HG02610 (cell line): ENCODE measurements at regions not wholly inside any gene's neighbourhood (a gene's known extent, or its start where the extent isn't known, plus 50 kb on each side); places are given as distances from the start of the nearest gene placed in this dataset.
"Not testable (repeated sequence)": the region's sequence is repeated elsewhere in the genome, so short reads cannot be mapped to it uniquely, and the experiment has no call there.

Experiments used
- ATAC-seq: cut with Tn5 transposase; IDR thresholded peaks from one replicate; pipeline ENCODE4 v1.9.1; 2021; ENCODE audit warnings: mild to moderate bottlenecking, moderate library complexity; ENCODE audit not compliant: unreplicated experiment

DNA sequence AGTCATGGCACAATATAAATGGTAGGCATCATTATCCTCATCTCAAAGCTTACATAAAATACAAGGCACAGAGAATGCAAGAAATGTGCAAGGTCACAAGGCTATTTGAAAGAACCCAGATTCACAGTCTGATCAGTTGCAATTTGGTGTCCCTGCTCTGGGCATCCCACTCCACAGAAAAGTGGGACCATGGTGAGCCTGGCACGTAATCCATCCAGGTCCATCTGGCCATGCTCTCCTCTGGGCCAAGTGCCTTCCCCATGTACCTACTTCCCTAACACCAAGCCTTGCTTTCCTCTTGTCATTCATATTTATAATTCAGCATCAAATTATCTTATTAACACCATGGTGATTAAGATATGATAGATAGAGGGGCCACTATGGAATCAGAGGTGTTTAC is 390.0 kb downstream of the CDH11 start:
- no peak for ATAC-seq

DNA sequence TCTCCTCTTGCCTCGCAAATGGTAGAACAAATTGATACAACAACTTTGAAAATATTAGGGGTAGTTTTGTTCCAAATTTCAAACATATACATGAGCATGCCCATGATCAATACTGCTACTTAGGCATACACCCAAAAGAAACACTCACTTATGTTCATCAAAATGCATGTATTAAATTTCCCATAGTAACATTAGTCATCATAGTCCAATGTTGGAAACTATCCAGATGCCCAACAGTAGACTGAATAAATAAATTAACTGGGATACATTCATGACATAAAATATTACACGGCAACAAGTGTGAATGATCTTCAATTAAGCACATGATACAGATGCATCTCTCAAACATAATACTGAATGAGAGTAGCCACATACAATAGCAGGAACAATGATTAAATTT is 391.6 kb downstream of the CDH11 start:
- no peak for ATAC-seq

GRCh38 chr16:64724339-64724738 is 397.5 kb downstream of the CDH11 start:
- ATAC-seq = no peak

GRCh38 chr16:64718486-64718885 is 403.4 kb downstream of the CDH11 start:
- no peak for ATAC-seq

DNA sequence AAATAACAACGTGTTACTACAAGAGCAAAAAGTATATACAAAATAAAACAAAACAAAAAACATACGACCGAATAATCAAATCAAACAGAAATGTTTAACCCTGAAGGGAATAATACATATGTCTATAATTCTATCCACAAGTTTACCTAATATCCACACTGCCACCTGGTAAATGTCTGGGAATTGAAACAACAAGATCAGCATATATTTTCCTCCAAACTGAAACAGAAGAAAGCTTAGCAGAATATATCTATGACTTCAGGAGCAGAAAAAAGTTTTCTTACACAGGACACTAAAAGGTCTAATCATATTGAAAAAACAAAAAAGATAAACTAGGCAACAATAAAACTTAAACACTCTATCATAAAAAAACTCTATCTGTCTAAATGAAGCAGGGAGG is 404.0 kb downstream of the CDH11 start:
- no peak for ATAC-seq

DNA sequence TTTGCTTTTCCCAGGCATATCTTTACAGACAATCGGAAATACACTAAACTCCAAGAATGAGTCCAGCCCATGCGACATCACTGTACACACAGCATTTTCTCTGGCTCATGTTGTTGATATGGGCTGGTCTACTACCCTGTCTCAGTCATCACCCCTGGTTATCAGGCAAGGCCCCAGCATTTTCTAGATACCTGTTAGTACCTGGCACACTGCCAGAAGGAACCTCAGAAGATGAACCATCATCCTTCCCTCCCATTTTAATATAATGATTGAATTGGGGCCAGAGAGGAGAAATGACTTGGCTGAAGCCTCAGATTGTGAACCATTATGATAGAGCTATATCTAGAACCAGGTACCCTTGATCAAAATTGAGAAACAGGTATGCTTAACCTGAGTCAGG is 406.2 kb downstream of the CDH11 start:
- no peak for ATAC-seq

- no peak for ATAC-seq
Measured at GRCh38 chr16:64712026-64712425, 409.8 kb downstream of the CDH11 start.

- no peak for ATAC-seq
Measured at GRCh38 chr16:64711596-64711995, 410.3 kb downstream of the CDH11 start.

- no peak for ATAC-seq
Measured at GRCh38 chr16:64711026-64711425, 410.8 kb downstream of the CDH11 start.

GRCh38 chr16:64705443-64705842 is 416.4 kb downstream of the CDH11 start:
- no peak for ATAC-seq

DNA sequence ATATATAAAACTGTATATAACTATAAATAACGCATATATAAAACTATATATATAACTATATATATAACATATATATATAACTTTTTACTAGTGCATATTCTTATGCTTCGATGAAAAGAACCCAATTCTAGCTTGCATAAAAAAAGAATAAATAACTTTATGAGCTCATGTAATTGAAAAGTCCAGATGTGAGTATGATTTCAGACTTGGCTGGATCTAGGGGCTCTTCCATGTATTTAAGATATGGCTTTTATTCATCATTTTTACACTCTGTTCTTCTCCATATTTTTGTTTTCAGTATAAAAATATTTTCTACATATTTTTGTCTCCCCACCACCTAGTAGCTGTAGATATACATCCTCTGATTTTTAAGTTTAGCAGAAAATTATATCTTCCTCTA is 417.5 kb downstream of the CDH11 start:
- no peak for ATAC-seq

- no peak for ATAC-seq
Measured at GRCh38 chr16:64702415-64702814, 419.4 kb downstream of the CDH11 start.

DNA sequence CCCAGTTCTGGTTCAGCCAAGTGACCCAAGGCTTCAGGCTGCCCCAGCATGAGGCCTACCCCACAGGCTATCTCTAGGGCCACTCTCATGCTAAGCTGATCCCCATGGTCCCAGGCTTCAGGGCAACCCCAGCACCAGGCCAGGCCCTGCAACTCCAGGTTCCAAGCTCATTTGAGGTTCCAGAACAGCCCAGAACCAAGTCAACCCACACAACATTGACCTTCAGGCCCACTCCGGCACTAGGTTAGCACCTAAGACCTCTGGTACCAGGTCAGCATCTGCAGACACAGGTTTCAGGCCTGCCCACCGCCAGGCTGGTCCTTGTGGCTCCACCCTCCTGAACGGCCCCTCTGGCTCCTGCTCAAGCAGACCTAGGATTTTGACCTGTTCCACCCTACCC is 421.2 kb downstream of the CDH11 start:
- no peak for ATAC-seq

DNA sequence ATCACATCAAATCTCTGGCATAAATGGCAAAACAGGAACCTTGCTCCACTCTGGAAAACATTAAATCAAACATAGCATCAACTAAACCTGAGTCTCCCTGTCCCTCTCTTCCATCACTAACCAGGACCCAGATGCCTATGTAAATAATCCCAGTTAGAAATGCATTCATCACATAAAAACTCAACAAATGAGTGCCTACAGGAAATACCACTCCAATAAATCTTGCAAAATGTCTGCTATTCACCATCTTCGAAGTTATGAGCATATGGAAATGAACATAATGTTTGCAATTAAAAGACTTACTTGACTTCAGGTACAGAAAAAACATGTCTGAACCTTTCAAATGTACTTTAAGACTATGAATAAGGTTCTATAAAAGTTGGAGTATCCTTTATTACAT is 425.0 kb downstream of the CDH11 start:
- ATAC-seq = no peak

DNA sequence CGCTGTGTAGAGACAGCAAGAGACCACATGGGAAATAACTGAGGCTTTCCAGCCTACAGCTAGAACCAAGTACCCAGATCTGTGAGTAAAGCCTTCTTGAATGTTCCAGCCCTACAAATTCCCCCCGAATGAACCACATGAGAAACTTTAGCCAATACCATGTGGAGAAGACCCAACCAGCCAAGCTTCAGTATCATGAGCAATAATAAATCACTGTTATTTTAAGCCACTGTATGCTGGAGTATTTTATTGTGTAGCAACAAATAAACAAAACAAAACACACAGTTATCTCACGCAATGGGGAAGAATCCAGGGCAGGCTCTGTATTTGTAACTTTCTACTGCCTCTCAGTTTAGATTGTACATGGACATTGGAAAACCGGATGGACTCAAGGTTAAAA is 426.2 kb downstream of the CDH11 start:
- ATAC-seq = no peak

DNA sequence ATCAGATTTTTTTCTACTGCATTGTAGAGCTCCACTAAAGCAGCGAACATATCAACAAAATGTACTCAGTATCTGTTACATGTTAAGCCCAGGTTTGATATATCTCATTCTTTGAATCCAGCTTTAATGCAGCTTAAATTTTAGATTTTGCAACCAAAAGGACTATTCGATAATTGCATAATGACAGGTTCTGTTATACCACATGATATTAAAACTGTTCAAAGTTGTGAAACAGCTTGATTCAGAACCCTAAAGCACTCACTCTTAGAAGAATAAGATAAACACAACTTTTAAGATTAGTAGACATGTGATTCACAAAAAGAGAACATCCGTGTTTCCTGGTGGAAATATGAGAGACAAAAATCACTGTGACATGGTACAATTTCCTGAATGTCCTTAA is 427.9 kb downstream of the CDH11 start:
- ATAC-seq = no peak

- ATAC-seq = no peak
Measured at GRCh38 chr16:64687786-64688185, 434.1 kb downstream of the CDH11 start.

- ATAC-seq = no peak
Measured at GRCh38 chr16:64687123-64687522, 434.7 kb downstream of the CDH11 start.

DNA sequence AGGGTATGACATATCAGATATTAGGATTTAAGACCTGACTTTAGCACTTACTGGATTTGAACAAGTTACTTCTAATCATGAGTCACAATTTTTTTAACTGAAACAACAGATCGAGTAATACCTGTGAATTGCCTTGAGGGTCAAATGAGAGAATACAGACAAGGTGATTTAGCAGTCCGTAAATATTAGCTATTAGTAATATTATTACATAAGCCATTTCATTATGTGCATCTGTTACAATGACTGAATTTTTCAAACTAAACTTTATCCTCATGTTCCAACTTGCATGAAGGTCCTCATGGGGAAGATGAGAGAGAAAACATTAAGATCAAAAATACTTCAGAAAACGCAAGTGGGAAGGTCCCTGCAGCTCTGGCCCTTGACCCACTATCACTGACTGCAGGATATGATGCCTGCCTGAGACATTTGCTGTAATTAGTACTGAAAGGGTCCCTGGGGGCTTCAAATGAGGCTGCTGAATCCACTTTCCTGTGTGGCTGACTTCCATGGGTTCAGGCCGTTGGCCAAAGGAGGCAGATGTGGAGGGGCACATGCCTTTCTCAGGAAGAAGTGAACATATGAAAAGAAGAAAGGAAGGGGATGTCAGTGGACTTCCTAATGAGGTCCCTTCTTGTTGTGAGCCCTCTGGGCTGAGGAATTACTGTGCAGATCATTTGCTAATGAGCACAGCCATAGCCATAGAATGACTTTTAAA is 441.7 kb downstream of the CDH11 start:
- no peak for ATAC-seq

GRCh38 chr16:64669573-64669972 is 452.3 kb downstream of the CDH11 start:
- ATAC-seq = no peak

- no peak for ATAC-seq
Measured at GRCh38 chr16:64667334-64667877, 454.5 kb downstream of the CDH11 start.

DNA sequence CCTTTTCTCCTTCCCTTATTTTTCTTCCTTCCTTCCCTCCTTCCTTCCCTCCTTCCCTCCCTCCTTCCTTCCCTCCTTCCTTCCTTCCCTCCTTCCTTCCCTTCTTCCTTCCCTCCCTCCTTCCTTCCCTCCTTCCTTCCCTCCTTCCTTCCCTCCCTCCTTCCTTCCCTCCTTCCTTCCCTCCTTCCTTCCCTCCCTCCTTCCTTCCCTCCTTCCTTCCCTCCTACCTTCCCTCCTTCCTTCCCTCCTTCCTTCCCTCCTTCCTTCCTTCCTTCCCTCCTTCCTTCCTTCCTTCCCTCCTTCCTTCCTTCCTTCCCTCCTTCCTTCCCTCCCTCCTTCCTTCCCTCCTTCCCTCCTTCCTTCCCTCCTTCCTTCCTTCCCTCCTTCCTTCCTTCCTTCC is 459.6 kb downstream of the CDH11 start:
- ATAC-seq = not testable (repeated sequence)

DNA sequence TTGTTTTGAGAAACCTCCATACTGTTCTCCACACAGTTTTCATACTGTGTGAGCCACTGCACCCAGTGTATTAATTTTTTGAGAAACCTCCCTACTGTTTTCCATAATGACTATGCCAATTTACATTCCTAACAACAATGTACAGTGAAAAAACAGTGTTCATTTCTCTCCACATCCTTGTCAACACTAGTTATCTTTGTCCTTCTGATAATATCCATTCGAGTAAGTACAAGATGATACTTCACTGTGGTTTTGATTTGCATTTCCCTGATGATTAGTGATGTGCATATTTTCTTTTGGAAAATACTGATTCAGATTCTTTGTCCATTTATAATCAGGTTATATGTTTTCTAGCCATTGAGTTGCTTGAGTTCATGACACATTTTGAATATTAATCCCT is 462.0 kb downstream of the CDH11 start:
- no peak for ATAC-seq
